GM06990 (cell line): ENCODE measurements at regions not wholly inside any gene's neighbourhood (a gene's known extent, or its start where the extent isn't known, plus 50 kb on each side); places are given as distances from the start of the nearest gene placed in this dataset.

Source experiments
- DNase-seq: peaks from one replicate; pipeline ENCODE4 v3.0.0-alpha.2; 2011; ENCODE audit not compliant: insufficient read length; ENCODE audit errors: extremely low read depth
- H3K27me3 ChIP-seq: replicated peaks from 2 replicates; pipeline ENCODE4 v1.6.0; 2011; ENCODE audit warnings: low read length; ENCODE audit not compliant: control insufficient read depth, insufficient read depth
- H3K36me3 ChIP-seq: 2 replicates; pipeline ENCODE4 v1.5.1; 2011; ENCODE audit warnings: low read length; ENCODE audit not compliant: control insufficient read depth, insufficient read depth
- H3K4me3 ChIP-seq: replicated peaks from 2 replicates; pipeline ENCODE4 v1.5.1; 2011; ENCODE audit warnings: low read depth, mild to moderate bottlenecking, control low read depth, low read length
- TF ChIP-seq, protein P1 (sequence below): IDR thresholded peaks from 2 replicates; pipeline ENCODE4 v1.5.1; 2011; ENCODE audit warnings: low read length, control low read depth, mild to moderate bottlenecking, inconsistent platforms; ENCODE audit not compliant: insufficient read depth, poor library complexity, severe bottlenecking

- TF ChIP-seq, protein P1, sequence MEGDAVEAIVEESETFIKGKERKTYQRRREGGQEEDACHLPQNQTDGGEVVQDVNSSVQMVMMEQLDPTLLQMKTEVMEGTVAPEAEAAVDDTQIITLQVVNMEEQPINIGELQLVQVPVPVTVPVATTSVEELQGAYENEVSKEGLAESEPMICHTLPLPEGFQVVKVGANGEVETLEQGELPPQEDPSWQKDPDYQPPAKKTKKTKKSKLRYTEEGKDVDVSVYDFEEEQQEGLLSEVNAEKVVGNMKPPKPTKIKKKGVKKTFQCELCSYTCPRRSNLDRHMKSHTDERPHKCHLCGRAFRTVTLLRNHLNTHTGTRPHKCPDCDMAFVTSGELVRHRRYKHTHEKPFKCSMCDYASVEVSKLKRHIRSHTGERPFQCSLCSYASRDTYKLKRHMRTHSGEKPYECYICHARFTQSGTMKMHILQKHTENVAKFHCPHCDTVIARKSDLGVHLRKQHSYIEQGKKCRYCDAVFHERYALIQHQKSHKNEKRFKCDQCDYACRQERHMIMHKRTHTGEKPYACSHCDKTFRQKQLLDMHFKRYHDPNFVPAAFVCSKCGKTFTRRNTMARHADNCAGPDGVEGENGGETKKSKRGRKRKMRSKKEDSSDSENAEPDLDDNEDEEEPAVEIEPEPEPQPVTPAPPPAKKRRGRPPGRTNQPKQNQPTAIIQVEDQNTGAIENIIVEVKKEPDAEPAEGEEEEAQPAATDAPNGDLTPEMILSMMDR: no peak
- no peak overlapping the region for H3K4me3 ChIP-seq
- DNase-seq: no peak
- H3K27me3 ChIP-seq: no peaks in the 10 kb centered on the region
- H3K36me3 ChIP-seq: no peaks in the 10 kb centered on the region
Observed at GRCh38 chr15:38622304-38622703, 57.7 kb upstream of the RASGRP1 start.

DNA sequence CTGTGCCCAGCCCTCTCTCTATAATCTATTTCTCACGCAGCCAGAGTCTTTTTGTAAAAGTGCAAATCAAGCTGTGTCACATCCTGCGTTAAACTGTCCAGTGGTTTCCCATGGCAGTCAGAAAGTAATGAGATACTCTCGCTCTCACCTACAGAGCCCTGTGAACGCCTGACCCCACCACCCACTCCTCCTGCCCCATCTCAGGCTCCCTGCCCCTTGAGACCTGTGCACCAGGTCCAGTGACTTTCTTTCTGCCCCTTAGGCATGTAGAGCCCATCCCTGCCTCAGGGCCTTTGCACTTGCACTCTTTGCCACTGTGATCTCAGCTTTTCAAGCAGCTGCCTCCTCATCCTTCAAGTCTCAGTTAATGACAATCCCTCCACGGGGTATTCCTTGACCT, 58.3 kb upstream of the RASGRP1 start:
- DNase-seq: no peak
- TF ChIP-seq, protein P1: no peak
- no peaks in the 10 kb centered on the region for H3K36me3 ChIP-seq
- H3K27me3 ChIP-seq: no peaks in the 10 kb centered on the region
- no peak overlapping the region for H3K4me3 ChIP-seq

DNA sequence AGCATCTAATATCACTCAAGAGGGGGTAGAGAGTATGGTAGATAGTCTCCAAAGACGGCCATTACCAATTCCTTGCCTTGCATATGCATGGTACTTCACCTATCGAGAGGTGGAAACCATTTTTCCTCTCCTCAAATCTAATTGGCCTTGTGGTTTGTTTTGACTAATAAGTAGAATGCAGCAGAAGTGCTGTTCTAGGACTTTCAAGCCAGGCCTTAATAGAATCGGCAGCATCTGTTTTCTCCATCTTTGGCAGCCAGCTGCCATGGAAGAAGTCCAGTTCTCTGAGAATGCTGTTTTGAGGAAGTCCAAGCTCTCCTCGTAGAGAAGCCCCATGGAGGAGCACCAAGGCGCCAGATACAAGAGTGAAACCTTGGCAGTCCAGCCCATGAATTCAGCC, 59.1 kb upstream of the RASGRP1 start:
- TF ChIP-seq, protein P1: no peak
- Histone ChIP-seq H3K36me3 (no peaks in the 10 kb centered on the region), H3K27me3 (no peaks in the 10 kb centered on the region), H3K4me3 (no peak overlapping the region)
- DNase-seq: peak; percentile 14

GRCh38 chr15:38624244-38625205, 59.9 kb upstream of the RASGRP1 start:
- TF ChIP-seq, protein P1: peak; percentile 3
- no peak overlapping the region for H3K4me3 ChIP-seq
- no peak for DNase-seq
- no peaks in the 10 kb centered on the region for H3K27me3 ChIP-seq
- H3K36me3 ChIP-seq: no peaks in the 10 kb centered on the region

DNA sequence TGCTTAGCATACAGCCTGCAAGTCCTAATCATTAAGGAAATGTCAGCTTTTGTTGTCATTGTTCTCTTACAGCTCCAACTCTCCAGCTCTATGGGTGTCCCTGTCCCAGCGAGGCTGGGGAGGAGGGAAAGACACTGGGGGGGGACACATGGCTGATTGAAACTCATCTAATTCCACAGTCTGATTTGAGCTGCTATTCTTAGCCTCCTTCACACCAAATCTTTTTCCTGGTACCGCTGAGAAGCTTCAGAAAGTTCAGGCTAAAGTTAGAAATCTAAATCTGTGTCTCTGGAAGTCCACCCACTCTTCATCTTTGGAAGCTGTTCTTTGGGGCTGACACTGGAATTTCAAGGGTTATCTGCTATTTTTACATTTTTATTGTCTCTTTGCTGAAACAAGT, 61.3 kb upstream of the RASGRP1 start:
- no peaks in the 10 kb centered on the region for H3K27me3 ChIP-seq
- H3K4me3 ChIP-seq: no peak overlapping the region
- no peaks in the 10 kb centered on the region for H3K36me3 ChIP-seq
- TF ChIP-seq, protein P1: no peak
- no peak for DNase-seq
